ENCODE measurements at regions not wholly inside any gene's neighbourhood (a gene's known extent, or its start where the extent isn't known, plus 50 kb on each side); places are given as distances from the start of the nearest gene placed in this dataset.
A peak's percentile ranks its signal among the peaks of the same experiment; 100 is the strongest.
"Not testable (repeated sequence)": the region's sequence is repeated elsewhere in the genome, so short reads cannot be mapped to it uniquely, and the experiment has no call there.

GRCh38 chr12:73506611-73507010, 1031.0 kb upstream of the ATXN7L3B start:
- no peak for DNase-seq (ENCODE audit: low read depth)

GRCh38 chr12:73514672-73515071, 1023.0 kb upstream of the ATXN7L3B start:
- DNase-seq (ENCODE audit: low read depth): no peak

- no peak for DNase-seq (ENCODE audit: low read depth)
These were observed 1019.8 kb upstream of the ATXN7L3B start for GRCh38 chr12:73517859-73518258.

GRCh38 chr12:73529231-73529630, 1008.4 kb upstream of the ATXN7L3B start:
- no peak for DNase-seq (ENCODE audit: low read depth)

- DNase-seq (ENCODE audit: low read depth): no peak
These were observed 1007.7 kb upstream of the ATXN7L3B start for GRCh38 chr12:73529954-73530353.

- DNase-seq (ENCODE audit: low read depth): peak; percentile 7
These were observed 1005.9 kb upstream of the ATXN7L3B start for GRCh38 chr12:73531752-73532151.

GRCh38 chr12:73547421-73547820, 990.2 kb upstream of the ATXN7L3B start:
- peak; percentile 50 for DNase-seq (ENCODE audit: low read depth)

- no peak for DNase-seq (ENCODE audit: low read depth)
These were observed 952.5 kb upstream of the ATXN7L3B start for GRCh38 chr12:73585136-73585535.

- DNase-seq (ENCODE audit: low read depth): no peak
These were observed 948.4 kb upstream of the ATXN7L3B start for GRCh38 chr12:73589220-73589619.

- peak; percentile 14 for DNase-seq (ENCODE audit: low read depth)
These were observed 939.0 kb upstream of the ATXN7L3B start for GRCh38 chr12:73598626-73599025.

- DNase-seq (ENCODE audit: low read depth): no peak
These were observed 938.4 kb upstream of the ATXN7L3B start for GRCh38 chr12:73599268-73599667.

GRCh38 chr12:73605925-73606324, 931.7 kb upstream of the ATXN7L3B start:
- DNase-seq (ENCODE audit: low read depth): not testable (repeated sequence)

GRCh38 chr12:73612551-73612950, 925.1 kb upstream of the ATXN7L3B start:
- DNase-seq (ENCODE audit: low read depth): no peak

GRCh38 chr12:73623421-73623820, 914.2 kb upstream of the ATXN7L3B start:
- DNase-seq (ENCODE audit: low read depth): no peak

GRCh38 chr12:73625226-73625625, 912.4 kb upstream of the ATXN7L3B start:
- no peak for DNase-seq (ENCODE audit: low read depth)

- no peak for DNase-seq (ENCODE audit: low read depth)
These were observed 908.5 kb upstream of the ATXN7L3B start for GRCh38 chr12:73629171-73629570.

GRCh38 chr12:73629893-73630831, 907.5 kb upstream of the ATXN7L3B start:
- DNase-seq (ENCODE audit: low read depth): no peak

GRCh38 chr12:73632191-73632590, 905.4 kb upstream of the ATXN7L3B start:
- DNase-seq (ENCODE audit: low read depth): no peak

GRCh38 chr12:73632661-73633060, 905.0 kb upstream of the ATXN7L3B start:
- DNase-seq (ENCODE audit: low read depth): no peak

GRCh38 chr12:73639397-73639796, 898.2 kb upstream of the ATXN7L3B start:
- not testable (repeated sequence) for DNase-seq (ENCODE audit: low read depth)

GRCh38 chr12:73656375-73656774, 881.3 kb upstream of the ATXN7L3B start:
- DNase-seq (ENCODE audit: low read depth): no peak

GRCh38 chr12:73659802-73660201, 877.8 kb upstream of the ATXN7L3B start:
- DNase-seq (ENCODE audit: low read depth): peak; percentile 77

GRCh38 chr12:73665193-73665592, 872.4 kb upstream of the ATXN7L3B start:
- DNase-seq (ENCODE audit: low read depth): no peak

GRCh38 chr12:73671550-73671949, 866.1 kb upstream of the ATXN7L3B start:
- peak; percentile 5 for DNase-seq (ENCODE audit: low read depth)

All from renal cortical epithelial cell (primary cell).